Neural progenitor cell (in vitro differentiated cells): ENCODE measurements at regions not wholly inside any gene's neighbourhood (a gene's known extent, or its start where the extent isn't known, plus 50 kb on each side); places are given as distances from the start of the nearest gene placed in this dataset.
A peak's percentile ranks its signal among the peaks of the same experiment; 100 is the strongest.

ENCODE experiments used
- DNase-seq: peaks from one replicate; pipeline ENCODE4 v3.0.0-alpha.2; 2016; ENCODE audit warnings: low spot score
- H2AFZ ChIP-seq: fragments of 200-600 bp; sonication (generic); replicated peaks from 2 replicates; pipeline ENCODE4 v1.6.1; 2016; ENCODE audit warnings: antibody characterized with exemption
- H3F3A ChIP-seq: fragments of 200-600 bp; sonication (generic); 2 replicates; pipeline ENCODE4 v1.6.1; 2016; ENCODE audit warnings: antibody characterized with exemption, low read depth
- H3K27ac ChIP-seq: fragments of 200-600 bp; sonication (generic); 2 replicates; pipeline ENCODE4 v1.5.1; 2016; ENCODE audit warnings: mild to moderate bottlenecking
- H3K27me3 ChIP-seq: fragments of 200-600 bp; sonication (generic); 2 replicates; pipeline ENCODE4 v1.6.1; 2016; ENCODE audit warnings: mild to moderate bottlenecking, moderate library complexity
- H3K36me3 ChIP-seq: fragments of 200-600 bp; sonication (generic); 2 replicates; pipeline ENCODE4 v1.5.1; 2016
- H3K4me1 ChIP-seq: fragments of 200-600 bp; sonication (generic); 2 replicates; pipeline ENCODE4 v1.6.1; 2016; ENCODE audit warnings: mixed run types
- H3K4me2 ChIP-seq: fragments of 200-600 bp; sonication (generic); 2 replicates; pipeline ENCODE4 v1.6.1; 2016
- H3K4me3 ChIP-seq: fragments of 200-600 bp; sonication (generic); 2 replicates; pipeline ENCODE4 v1.5.1; 2016
- H3K79me2 ChIP-seq: fragments of 200-600 bp; sonication (generic); 2 replicates; pipeline ENCODE4 v1.6.1; 2016; ENCODE audit warnings: low read depth
- H3K9ac ChIP-seq: fragments of 200-600 bp; sonication (generic); 2 replicates; pipeline ENCODE4 v1.6.1; 2016
- H3K9me3 ChIP-seq: fragments of 200-600 bp; sonication (generic); 2 replicates; pipeline ENCODE4 v1.5.1; 2016; ENCODE audit warnings: low read depth
- H4K20me1 ChIP-seq: fragments of 200-600 bp; sonication (generic); 2 replicates; pipeline ENCODE4 v1.6.1; 2016; ENCODE audit warnings: low read depth
- H3K27ac Mint-ChIP-seq: 3 replicates; pipeline ENCODE4 v1.8.0; 2021; ENCODE audit warnings: mixed read lengths
- H3K27me3 Mint-ChIP-seq: 2 replicates; pipeline ENCODE4 v1.8.0; 2022; ENCODE audit warnings: low read depth, mild to moderate bottlenecking, inconsistent platforms, moderate library complexity, mixed read lengths; ENCODE audit not compliant: insufficient read depth
- H3K36me3 Mint-ChIP-seq: 3 replicates; pipeline ENCODE4 v1.8.0; 2021; ENCODE audit warnings: mixed read lengths
- H3K4me1 Mint-ChIP-seq: 3 replicates; pipeline ENCODE4 v1.8.0; 2021; ENCODE audit warnings: mixed read lengths
- H3K4me3 Mint-ChIP-seq: 3 replicates; pipeline ENCODE4 v1.8.0; 2021; ENCODE audit warnings: mild to moderate bottlenecking, moderate library complexity, mixed read lengths
- H3K9me3 Mint-ChIP-seq: 3 replicates; pipeline ENCODE4 v1.8.0; 2020; ENCODE audit warnings: mixed read lengths
- CTCF ChIP-seq: fragments of 200-600 bp; sonication (generic); IDR thresholded peaks from 2 replicates; pipeline ENCODE4 v1.5.1; 2017; ENCODE audit warnings: antibody characterized with exemption, mild to moderate bottlenecking
- EZH2 ChIP-seq: fragments of 200-600 bp; sonication (generic); IDR thresholded peaks from 2 replicates; pipeline ENCODE4 v1.6.1; 2017; ENCODE audit warnings: antibody characterized with exemption, mild to moderate bottlenecking, moderate library complexity
- EZH2phosphoT487 ChIP-seq: fragments of 200-600 bp; sonication (generic); IDR thresholded peaks from 2 replicates; pipeline ENCODE4 v1.6.1; 2017; ENCODE audit warnings: antibody characterized with exemption

- H3K4me3 ChIP-seq: no peak overlapping the region
- no peak for DNase-seq
These were observed 318.5 kb upstream of the ARPP21 start for GRCh38 chr3:35320646-35321407.

GRCh38 chr3:35322070-35322469, 317.3 kb upstream of the ARPP21 start:
- no peaks in the 10 kb centered on the region for H3K27me3 ChIP-seq
- TF ChIP-seq EZH2: no peak
- no peak for TF ChIP-seq CTCF
- TF ChIP-seq EZH2phosphoT487: no peak
- H2AFZ ChIP-seq: no peak overlapping the region
- Mint-ChIP-seq H3K4me1 (no peaks in the 10 kb centered on the region), H3K36me3 (no peaks in the 10 kb centered on the region), H3K4me3 (no peak overlapping the region), H3K27ac (no peak overlapping the region), H3K27me3 (no peaks in the 10 kb centered on the region), H3K9me3 (peaks cover 10% of the 10 kb centered on the region)
- no peaks in the 10 kb centered on the region for H3F3A ChIP-seq
- no peaks in the 10 kb centered on the region for H3K4me1 ChIP-seq
- no peak overlapping the region for H3K4me2 ChIP-seq
- H3K4me3 ChIP-seq: no peak overlapping the region
- no peak overlapping the region for H3K9ac ChIP-seq
- no peaks in the 10 kb centered on the region for H3K79me2 ChIP-seq
- no peaks in the 10 kb centered on the region for H3K36me3 ChIP-seq
- H3K9me3 ChIP-seq: peaks cover 13% of the 10 kb centered on the region
- no peak for DNase-seq
- no peak overlapping the region for H3K27ac ChIP-seq
- no peaks in the 10 kb centered on the region for H4K20me1 ChIP-seq

More at GRCh38 chr3:35320646-35321407, 318.5 kb upstream of the ARPP21 start:
- Histone ChIP-seq H3K27ac (no peak overlapping the region), H3K4me1 (no peaks in the 10 kb centered on the region), H4K20me1 (no peaks in the 10 kb centered on the region), H3K4me2 (no peak overlapping the region), H3F3A (no peaks in the 10 kb centered on the region), H3K9ac (no peak overlapping the region), H3K36me3 (no peaks in the 10 kb centered on the region), H2AFZ (no peak overlapping the region), H3K27me3 (no peaks in the 10 kb centered on the region), H3K79me2 (no peaks in the 10 kb centered on the region), H3K9me3 (peaks cover 13% of the 10 kb centered on the region)
- no peak for TF ChIP-seq EZH2
- TF ChIP-seq EZH2phosphoT487: no peak
- TF ChIP-seq CTCF: no peak
- H3K9me3 Mint-ChIP-seq: peaks cover 10% of the 10 kb centered on the region
- no peaks in the 10 kb centered on the region for H3K27me3 Mint-ChIP-seq
- no peak overlapping the region for H3K27ac Mint-ChIP-seq
- H3K4me3 Mint-ChIP-seq: no peak overlapping the region
- no peaks in the 10 kb centered on the region for H3K4me1 Mint-ChIP-seq
- H3K36me3 Mint-ChIP-seq: no peaks in the 10 kb centered on the region

- H3K36me3 ChIP-seq: no peaks in the 10 kb centered on the region
- peak overlapping the region; percentile 11 for H2AFZ ChIP-seq
- no peak overlapping the region for H3K27ac ChIP-seq
- H3K27me3 ChIP-seq: no peaks in the 10 kb centered on the region
- H3K4me3 ChIP-seq: no peak overlapping the region
- no peaks in the 10 kb centered on the region for H4K20me1 ChIP-seq
- Mint-ChIP-seq H3K9me3 (no peaks in the 10 kb centered on the region), H3K4me1 (no peaks in the 10 kb centered on the region), H3K27me3 (no peaks in the 10 kb centered on the region), H3K27ac (no peak overlapping the region), H3K4me3 (no peak overlapping the region), H3K36me3 (no peaks in the 10 kb centered on the region)
- H3K4me2 ChIP-seq: no peak overlapping the region
- no peak for TF ChIP-seq CTCF
- no peak for TF ChIP-seq EZH2
- no peak for TF ChIP-seq EZH2phosphoT487
- DNase-seq: no peak
- no peaks in the 10 kb centered on the region for H3K9me3 ChIP-seq
- H3K79me2 ChIP-seq: no peaks in the 10 kb centered on the region
- no peaks in the 10 kb centered on the region for H3F3A ChIP-seq
- H3K9ac ChIP-seq: no peak overlapping the region
- H3K4me1 ChIP-seq: no peaks in the 10 kb centered on the region
These were observed 303.6 kb upstream of the ARPP21 start for GRCh38 chr3:35335703-35336102.
